Adrenal gland (tissue), 5 donors: ENCODE measurements at regions not wholly inside any gene's neighbourhood (a gene's known extent, or its start where the extent isn't known, plus 50 kb on each side); places are given as distances from the start of the nearest gene placed in this dataset.

Source experiments
- CTCF ChIP-seq, 6 experiments: fragments of 450-650 bp in 4 of 6; fragments of 200-600 bp in 2 of 6; sonication (generic) in 1 of 6; IDR thresholded peaks; 1 replicate in 5 of 6; 2 replicates in 1 of 6; pipeline versions ENCODE4 v1.5.1 to v1.8.0; 2016 to 2021; ENCODE audit warnings: antibody characterized with exemption in 6 of 6, mild to moderate bottlenecking in 2 of 6, moderate library complexity in 1 of 6
- POLR2A ChIP-seq, 2 donors: fragments of 450-650 bp; IDR thresholded peaks; one replicate each; pipeline ENCODE4 v1.6.1; 2017; ENCODE audit warnings: antibody characterized with exemption in 2 of 2, mild to moderate bottlenecking in 2 of 2, moderate library complexity in 1 of 2
- donor health status: DM: no; HTN: no; CAD: no.

- TF ChIP-seq CTCF (IDR thresholded peaks at IDR 0.05) (no peak), POLR2A (IDR thresholded peaks at IDR 0.05) (no peak)
Observed at GRCh38 chr3:124584245-124584551, 146.1 kb upstream of the UMPS start.
